SW480 (cell line): ENCODE measurements at regions not wholly inside any gene's neighbourhood (a gene's known extent, or its start where the extent isn't known, plus 50 kb on each side); places are given as distances from the start of the nearest gene placed in this dataset.

Experiments
- DNase-seq: peaks from one replicate; pipeline ENCODE4 v3.0.0-alpha.2; 2016; ENCODE audit warnings: low spot score

DNA sequence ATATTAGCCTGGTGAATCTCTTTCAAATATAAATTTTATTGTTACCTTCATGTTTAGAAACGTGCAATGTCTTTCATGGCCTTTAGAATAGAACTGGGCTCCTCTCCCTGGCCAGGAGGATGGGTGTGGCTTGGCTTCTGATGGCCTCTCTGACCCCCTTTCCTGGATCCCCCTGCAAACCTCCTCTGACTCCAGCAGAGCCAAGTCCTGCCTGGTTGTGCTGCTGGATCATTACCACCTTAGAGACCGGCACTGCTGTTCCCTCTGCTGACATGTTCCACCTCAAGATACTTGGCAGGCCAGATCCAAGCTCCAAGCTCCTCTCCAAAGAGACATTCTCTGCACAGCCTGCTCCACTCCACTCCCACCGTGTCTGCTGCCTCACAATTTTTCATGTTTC, 823.8 kb upstream of the HS6ST1 start:
- no peak for DNase-seq

DNA sequence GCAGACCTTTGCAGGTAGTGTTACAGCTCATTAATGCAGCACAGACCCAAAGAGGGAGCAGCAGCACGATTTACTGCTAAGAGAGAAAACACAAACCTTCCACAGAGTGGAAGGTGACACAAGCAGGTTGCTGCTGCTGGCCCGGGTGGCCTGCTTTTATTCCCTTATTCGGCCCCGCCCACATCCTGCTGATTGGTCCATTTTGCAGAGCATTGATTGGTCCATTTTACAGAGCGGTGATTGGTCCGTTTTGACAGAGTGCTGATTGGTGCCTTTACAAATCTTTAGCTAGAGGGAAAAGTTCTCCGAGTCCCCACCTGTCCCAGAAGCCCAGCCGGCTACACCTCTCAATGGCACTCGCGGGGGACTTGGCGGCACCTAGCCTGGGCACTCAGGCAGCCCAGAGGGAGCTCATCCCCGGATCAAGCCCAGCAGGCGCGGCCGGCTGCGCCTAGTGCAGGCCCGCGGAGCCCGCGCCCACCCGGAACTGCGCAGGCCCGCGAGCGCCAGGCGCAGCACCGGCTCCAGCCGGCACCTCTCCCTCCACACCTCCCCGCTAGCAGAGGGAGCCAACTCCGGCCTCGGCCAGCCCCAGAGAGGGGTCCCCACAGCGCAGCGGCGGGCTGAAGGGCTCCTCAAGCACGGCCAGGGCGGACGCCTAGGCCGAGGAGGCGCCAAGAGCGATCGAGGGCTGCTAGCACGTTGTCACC, 825.6 kb upstream of the HS6ST1 start:
- no peak for DNase-seq

DNA sequence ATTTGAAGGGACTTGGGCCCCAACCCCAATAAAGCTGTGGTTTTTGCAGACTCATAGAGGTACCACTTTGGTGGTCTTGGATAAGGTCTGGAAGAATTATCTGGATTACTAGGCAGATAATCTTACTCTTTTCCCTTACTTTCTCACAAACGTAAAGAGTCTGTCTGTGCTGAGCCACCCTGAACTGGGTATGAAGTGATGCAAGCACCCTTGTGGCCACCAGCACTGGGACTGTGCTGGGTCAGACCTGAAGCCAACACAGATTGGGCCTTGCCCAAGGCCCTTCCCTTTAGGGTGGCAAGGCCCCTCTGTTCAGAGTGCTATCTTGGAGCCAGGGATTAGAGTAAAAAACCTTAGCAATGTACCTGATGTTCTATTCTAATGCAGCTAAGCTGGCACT, 827.0 kb upstream of the RAB6C start:
- no peak for DNase-seq

DNA sequence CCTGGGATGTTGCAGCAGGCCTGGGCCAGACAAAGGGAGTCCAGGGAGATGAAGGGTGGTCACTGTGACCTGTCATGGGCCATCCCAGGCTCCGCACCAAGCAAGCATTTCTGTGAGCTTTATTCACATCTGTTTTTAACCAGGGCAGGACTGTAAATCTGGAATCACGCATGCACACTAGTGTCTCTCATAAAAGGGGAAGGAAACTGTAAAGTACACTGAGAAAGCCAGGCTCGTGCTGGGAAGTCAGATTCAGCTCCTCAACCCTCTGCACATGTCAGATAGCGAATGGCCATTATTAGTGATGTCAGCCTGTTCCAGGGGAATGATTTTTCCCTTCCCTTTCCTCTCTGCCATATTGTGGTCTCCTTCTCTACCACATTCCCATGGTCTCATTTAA, 818.6 kb upstream of the RAB6C start:
- DNase-seq, result no peak

DNA sequence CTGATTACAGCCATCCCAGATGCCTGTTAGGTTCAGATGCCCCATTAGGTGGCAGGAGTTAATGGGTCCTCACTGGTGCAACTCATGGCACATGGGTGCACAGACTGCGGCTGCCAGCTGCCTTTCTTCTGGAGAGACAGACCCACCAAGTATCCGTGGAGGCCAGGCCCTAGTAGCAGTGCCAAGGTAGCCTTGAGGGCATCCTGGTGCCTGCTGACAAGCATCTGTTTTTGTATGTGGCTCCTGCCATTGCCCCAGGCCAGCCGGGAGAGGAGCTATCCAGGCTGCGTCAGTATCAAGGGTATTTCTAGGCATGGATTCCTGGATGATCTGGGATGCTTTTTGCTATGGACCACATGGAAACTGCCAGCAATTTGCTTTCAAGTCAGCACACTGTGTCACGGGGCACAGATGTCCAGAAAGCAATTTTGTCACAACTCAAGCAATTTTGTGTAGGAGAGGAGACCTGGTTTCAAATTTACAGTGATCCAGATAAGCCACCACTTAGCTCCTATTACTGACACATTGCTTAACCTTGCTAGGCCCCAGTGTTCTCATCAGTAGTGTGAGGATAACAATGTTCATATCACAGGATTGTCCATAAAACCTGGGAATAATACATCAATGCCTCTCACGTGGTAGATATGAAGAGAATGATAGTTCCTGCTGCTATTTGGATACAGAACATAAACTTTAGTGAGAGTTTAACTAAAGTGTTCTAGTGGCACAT, 815.1 kb upstream of the RAB6C start:
- DNase-seq, result no peak

DNA sequence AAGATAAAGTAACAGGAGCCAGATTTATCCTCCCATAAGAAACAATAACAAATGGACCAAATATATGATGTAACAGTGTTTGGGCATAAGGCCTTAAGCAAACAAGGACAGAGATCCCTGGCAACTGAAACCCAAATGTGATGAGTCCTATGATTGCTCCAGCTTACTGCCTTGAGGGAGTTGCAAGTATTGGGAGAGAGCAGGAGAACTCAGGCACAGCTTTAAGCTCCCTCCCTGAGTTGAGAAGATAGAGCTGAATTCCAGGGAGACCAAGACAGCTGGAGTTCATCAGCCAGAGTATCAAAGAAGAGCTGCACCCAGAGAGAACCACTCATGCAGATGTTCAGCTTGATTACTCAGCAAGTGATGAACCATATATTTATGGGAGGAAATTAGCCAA, 814.5 kb upstream of the RAB6C start:
- DNase-seq, result no peak

DNA sequence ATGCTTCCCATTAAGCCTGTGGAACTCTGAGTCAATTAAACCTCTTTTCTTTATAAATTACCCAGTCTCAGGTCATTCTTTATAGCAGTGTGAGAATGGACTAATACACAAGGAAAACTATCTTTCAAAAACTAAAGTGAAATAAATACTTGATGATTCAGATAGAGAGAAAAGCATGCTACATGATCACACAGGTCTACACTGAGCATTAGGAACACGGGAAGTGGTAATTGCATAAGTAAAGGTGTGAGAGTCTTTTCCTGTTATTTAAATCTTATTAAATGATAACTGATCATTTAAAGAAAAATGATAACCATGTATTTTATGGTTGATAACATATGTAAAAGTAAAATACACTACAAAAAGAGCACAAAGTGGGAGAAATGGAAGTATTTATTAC, 812.0 kb upstream of the RAB6C start:
- DNase-seq, result no peak

DNA sequence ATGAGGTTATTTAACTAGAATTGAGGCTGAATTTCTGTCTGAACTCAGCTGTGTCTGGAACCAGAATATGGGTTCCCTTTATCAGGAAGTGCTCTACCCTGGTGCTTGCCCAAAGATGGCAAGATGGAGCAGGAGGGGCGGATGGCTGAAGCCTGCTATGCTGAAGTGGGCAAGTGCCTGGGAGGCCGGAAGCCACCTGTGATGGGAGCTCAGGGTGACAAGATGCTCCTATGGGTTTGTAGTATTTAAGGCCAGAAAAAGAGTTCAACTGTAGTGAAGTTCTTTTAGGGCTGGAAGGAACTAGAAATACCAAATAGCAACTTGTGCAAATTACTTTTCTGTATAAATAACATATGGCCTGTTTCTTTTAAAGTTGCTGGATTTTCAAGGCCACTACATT, 808.9 kb upstream of the RAB6C start:
- no peak for DNase-seq

DNA sequence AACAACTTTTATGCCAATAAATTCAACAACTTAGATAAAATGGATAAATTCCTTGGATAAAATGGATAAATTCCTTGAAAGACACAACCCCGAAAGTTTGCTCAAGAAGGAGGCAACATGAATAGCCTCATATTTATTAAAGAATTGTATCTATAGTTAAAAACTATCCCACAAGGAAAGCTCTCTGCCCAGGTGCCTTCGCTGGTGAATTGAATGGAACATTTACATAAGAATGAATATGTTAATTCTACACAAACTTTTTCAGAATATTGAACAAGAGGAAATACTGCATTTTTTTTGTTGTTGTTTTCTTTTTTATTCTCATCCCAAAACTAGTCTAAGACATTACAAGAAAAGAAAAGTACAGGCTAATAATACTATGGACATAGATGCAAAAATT, 805.3 kb upstream of the RAB6C start:
- no peak for DNase-seq

DNA sequence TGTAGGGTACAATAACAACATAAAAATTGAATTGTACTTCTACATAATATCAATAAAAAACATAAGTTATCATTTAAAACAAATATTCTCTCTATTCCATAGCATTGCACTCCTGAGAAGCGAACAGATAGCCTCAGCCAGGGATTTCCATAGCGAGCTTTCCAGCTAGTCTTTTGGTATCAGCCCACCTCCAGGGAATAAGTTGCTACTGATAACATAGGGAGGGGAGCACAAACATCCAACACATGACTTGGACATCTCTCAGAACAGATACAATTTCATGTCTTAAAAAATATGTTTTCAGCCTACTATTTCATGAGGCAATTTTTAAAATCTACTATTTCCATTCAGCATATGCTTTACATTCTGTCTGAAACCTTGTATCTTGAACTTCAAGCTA, 804.4 kb upstream of the RAB6C start:
- DNase-seq, result no peak

DNA sequence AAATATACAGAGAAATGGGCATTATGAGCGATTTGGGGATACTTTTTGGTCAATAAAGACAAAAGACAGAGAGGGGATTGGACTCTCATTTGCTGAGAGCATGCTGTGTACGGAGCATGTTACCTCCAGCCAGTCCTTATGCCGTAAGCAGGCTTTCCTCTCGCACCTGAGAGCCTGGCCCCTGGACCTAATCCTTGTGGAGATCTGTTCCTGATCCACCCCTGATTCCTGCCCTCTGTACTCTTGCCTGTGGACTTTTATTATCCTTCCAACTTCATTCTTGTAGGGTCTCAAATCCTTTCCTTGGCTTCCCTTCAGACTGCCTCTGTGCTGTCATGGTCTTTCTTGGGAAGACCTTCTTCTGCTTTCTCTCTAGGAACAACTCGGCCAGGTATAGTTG, 803.1 kb upstream of the RAB6C start:
- no peak for DNase-seq

DNA sequence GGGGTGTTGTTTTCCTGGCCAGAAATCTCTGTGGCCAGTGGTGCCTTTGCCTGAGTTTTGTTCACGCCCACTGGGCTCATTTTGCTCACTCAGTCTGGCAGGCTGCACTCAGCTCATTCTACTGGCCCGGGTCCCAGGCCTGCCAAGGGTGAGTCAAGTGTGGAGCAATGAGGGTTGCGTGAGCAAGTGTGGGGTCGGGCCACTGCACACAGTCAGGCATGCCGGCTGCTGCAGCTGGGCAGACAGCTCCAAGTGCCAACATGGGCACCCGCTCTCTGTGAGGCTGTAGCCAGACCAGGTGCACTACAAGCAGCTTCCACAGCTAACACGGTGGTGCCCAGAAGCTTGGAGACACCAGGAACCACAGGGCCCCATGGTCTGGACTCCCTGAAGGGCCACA, 801.1 kb upstream of the RAB6C start:
- DNase-seq, result no peak

DNA sequence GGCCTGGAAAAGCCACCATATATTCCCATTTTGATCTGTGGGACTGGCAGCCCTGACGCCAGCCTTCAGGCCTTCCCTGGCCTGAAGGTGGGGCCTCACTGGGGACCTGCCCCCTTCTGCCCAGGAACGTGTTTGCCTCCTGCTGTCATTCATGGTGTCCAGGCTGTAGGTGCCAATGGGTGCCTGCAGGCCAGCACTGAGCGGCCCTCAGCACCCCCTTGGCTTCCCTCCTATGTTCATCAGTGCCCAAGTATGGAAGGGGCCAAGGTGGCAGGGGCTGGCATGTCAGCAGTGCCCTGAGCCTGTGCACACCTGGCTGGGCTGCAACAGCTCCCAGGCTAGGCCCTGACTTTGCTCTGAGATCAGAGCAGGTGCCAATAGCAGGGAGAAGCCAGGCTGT, 800.3 kb upstream of the RAB6C start:
- no peak for DNase-seq

DNA sequence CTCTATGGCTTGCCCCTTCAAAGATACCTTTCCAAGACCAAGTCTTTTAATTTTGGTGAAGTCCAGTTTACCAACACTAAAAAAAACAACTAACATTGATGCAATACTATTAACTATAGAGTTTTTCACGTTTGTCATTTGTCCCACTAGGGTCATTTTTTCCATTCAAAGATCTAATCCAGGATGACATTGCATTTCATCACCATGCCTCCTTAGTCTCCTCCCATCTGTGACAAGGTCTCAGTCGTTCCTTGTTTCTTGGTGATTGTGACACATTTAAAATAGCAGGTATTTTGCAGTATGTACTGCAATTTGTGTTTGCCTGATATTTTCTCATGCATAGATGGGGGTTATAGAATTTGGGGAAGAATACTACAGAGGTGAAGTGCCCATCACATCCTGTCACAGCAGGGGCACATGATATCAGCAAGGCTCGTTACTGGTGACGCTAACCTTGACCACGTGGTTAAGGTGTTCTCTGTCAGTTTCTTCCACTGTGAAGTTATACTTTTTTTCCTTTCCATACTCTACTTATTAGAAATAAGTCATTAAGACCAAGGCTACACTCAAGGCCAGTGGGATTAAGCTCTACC, 799.2 kb upstream of the RAB6C start:
- DNase-seq, result no peak

DNA sequence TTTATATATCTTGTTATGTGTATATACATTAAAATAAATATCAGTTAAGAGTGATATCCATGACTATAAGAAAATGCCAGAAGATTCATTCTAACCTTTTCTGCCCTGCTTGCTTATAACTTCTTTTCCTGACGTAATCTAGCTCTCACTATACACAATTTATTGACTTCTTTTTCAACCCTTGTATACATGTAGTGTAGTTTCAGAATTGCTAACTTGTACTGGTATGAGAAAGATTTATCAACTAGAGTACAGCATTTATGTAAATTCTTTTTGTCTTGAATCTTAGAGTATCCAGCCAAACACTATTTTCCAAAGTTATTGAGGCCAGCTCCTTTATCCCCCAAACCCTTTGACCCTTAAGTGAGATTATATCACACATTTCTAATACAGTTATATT, 798.0 kb upstream of the RAB6C start:
- no peak for DNase-seq

DNA sequence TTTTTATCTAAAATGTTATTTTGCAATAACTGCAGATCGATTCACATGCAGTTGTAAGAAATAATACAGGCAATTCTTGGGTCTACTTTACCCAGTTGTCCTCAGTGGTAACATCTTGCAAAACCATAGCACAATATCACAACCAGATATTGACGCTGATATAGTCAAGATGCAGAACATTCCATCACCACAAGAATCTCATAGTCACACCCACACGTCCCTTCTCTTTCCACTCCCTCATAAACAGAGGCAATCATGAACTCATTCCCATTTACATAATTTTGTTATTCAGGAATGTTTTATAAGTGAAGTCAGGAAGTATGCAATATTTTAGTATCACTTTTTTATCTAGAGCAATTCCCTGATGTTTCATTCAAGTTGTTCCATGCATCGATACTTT, 797.5 kb upstream of the RAB6C start:
- DNase-seq, result no peak

DNA sequence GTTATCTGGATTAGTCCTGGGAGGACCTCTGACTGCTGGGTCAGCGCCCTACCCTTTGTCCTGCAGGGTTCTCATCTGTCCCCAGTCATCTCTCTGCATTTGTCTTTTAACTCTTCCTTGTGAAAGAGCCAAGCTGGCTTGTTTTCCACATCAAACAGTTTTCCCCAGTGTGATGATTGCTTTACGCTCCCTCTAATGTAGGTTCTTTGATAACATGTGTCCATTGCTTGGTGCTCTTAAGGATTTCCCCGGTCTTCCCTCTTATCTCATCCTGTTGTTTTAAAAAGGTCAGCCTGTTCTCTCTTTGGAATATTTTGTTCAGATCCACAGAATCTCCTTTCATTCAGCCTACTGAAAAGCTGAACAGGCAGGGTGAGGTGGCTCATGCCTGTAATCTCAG, 792.1 kb upstream of the RAB6C start:
- no peak for DNase-seq

DNA sequence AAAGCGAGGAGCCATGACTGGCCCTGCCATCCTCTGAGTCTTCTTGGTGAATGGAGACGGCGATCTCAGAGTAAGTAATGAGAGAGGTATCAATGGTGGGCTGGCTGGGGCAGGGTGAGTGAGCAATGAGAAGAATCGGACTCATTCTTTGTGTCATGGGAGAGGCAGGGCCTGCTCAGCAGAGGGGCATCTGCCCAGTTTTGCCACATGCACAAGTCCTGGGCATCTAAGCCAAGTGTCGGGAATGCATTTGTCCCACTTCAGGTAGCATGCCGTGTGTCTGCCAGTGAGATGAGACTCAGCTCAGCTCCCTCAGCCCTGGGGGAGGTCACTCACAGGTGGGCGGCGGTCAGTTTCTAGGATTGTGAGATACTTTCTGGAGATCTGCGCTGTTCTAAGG, 791.0 kb upstream of the RAB6C start:
- no peak for DNase-seq

DNA sequence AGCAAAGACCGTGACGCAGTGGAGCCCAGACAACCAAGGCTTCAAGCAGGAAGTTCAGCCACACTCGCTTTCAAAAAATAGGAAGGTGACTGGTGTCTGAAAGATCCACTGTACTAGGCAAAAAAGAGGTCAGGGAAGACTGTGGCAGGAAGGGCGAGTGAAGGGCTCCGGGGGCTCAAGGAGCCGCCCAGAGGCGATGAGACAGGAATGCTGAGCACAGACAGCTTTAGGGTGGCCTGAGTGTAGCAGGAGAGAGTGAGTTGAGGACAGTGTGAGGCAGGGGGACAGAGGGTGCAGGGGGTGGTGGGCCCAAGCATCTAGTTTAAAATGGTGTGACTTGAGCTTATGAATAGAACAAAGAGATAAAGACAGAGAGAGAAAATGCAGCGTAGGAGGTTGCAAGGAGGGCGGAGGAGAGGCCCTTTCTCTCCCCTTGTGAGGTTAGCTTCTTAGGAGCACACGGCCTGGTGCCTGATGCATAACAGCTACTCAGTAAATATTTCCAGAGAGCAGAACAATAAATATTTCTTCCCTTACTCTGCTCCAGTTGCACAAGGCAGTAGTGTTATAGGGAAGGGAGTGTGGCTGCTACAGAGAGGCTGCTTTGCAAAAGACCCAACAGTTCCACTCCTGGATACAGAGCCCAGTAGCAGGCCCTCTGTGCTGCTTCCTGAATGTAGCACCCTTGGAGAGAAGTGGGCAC, 789.7 kb upstream of the RAB6C start:
- DNase-seq, result no peak

DNA sequence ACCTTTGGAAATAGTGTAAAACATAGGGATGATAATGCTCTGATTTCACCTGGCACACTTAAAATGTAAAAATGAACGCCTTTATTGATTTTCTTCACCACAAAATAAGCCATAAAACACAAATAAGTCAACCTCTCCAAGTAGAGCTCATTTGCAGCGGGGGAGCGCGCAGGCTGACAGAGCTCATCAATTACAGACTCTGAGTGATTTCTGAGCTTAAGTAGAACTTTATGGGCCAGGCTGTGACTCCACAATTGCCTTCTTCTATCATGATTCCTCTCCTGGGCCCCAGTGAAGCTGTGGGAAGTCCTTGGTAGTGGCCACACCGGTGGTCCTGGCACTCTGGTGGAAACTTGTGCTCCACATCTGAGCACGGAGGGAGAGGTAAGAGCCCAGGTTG, 789.0 kb upstream of the RAB6C start:
- DNase-seq, result no peak

DNA sequence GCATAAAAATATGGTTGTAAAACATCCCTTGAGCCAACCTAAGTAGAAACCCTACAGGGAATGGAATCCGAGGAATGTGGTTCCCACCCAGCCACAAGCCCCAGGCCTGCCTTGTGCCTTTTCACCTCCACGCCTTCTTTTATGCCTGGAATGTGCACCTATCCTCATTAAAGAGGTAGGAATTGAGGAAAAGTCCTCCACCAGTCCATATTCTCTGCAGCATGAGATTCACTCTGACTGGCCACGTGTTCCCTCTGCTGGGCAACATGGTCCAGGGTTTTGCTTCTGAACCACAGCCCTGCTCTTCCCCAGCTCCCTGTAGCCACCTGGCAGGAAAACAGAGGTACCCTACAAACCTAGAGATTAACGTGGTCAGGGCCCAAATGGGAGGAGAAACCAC, 787.9 kb upstream of the RAB6C start:
- DNase-seq, result peak; percentile 84

DNA sequence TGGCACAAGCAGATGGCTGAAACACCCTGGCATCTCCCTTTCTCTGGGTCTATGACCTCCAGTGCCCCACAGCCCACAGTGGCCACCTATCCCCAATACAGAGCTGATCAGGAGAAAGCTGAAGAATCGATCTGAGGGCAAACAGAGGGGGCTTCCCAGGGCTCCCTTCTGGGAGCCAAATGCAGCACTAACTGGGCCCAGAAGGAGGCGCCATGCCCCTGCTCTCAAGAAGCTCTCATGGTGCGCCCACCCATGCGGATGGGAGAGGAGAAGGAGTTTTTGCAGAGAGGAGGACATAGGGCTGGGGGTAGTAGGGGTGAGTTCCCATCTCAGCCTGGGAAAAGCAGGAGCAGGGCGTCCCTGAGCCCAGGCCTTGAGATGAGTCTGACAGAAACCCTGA, 787.3 kb upstream of the RAB6C start:
- DNase-seq, result no peak

DNA sequence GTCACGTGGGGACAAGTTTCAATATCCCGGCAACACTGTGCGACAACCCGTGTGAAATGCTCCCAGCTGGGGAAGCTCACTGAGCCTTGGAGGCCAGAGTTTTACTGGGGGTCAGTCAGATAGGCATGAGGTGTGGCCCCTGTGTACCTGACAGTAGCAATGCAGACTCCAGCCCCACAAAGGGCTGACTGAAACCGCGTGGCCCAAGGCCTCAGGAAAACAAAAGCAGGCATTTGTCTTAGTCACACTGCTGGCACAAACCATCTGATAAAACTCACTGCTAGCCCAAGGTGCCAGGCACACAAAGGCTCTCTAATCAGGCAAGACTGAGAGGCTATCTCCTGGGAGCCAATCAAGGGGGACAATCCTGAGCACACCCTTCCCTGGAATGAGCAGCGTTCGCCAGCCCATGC, 786.6 kb upstream of the RAB6C start:
- DNase-seq, result peak; percentile 7
